ENCODE measurements at regions not wholly inside any gene's neighbourhood (a gene's known extent, or its start where the extent isn't known, plus 50 kb on each side); places are given as distances from the start of the nearest gene placed in this dataset.
"Not testable (repeated sequence)": the region's sequence is repeated elsewhere in the genome, so short reads cannot be mapped to it uniquely, and the experiment has no call there.

DNA sequence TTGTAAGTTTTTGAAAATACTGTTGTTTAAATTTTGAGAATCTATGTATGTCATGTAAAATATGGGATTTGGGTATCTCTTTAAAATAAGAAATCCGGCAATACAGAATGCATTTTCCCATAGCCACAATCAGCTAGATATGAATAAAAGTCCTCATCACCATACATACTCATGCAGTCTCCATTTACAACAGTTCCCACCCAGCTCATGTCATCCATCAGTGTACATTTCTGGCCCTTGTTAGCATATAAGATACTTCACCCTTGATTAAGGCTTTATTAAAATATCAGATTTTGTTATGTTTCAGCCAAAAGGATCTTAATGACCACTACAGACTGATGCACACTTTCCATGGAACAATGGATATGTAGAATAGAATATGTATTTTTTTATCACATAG lies 218.0 kb downstream of the DPY19L2 start:
- H3K9ac ChIP-seq (ENCODE audit: low read depth, low read length) = no peak overlapping the region
- H3K4me3 ChIP-seq (ENCODE audit: low read depth, low read length) = no peak overlapping the region
- no peaks in the 10 kb centered on the region for H3K36me3 ChIP-seq (ENCODE audit: control insufficient read depth, insufficient read depth, low read length)
- no peaks in the 10 kb centered on the region for H3K27me3 ChIP-seq (ENCODE audit: control insufficient read depth, insufficient read depth, low read length)
- no peaks in the 10 kb centered on the region for H3K4me1 ChIP-seq (ENCODE audit: control insufficient read depth, insufficient read depth, low read length)
- H3K9me3 ChIP-seq (ENCODE audit: control insufficient read depth, insufficient read depth, low read length) = no peaks in the 10 kb centered on the region
- H3K27ac ChIP-seq (ENCODE audit: low read depth, low read length) = no peak overlapping the region

DNA sequence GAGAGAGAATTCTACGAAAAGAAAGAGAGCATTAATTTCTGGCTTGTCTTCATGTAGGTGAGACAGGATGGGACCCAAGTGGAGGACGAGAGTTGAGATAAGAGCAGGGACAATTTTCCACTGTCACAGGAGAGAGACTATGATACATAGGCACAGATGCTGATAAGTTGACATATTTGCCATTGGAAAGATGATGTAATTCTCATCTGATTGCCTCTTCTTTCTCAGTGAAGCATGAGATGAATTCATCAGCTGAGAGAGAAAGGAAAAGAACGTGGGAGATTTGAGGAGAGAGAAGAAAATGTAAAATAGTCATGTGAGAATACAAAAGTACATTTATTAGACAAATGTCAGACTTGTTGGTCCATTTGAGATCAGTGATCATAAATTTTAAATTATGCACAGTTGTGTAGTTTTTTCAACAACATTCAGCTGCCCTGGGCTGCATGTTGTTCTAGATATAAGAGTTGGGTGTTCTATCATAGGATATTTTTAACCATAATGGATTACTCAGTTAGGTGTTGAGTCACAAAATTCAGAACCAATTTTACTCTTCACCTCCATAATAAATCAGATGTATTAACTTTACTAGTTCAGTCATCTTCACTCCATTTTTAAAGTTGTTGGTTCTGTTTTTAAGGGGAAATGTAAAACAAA lies 222.9 kb downstream of the DPY19L2 start:
- H3K36me3 ChIP-seq (ENCODE audit: control insufficient read depth, insufficient read depth, low read length) = no peaks in the 10 kb centered on the region
- H3K27ac ChIP-seq (ENCODE audit: low read depth, low read length) = no peak overlapping the region
- no peaks in the 10 kb centered on the region for H3K4me1 ChIP-seq (ENCODE audit: control insufficient read depth, insufficient read depth, low read length)
- no peaks in the 10 kb centered on the region for H3K9me3 ChIP-seq (ENCODE audit: control insufficient read depth, insufficient read depth, low read length)
- H3K9ac ChIP-seq (ENCODE audit: low read depth, low read length) = no peak overlapping the region
- no peaks in the 10 kb centered on the region for H3K27me3 ChIP-seq (ENCODE audit: control insufficient read depth, insufficient read depth, low read length)
- no peak overlapping the region for H3K4me3 ChIP-seq (ENCODE audit: low read depth, low read length)

DNA sequence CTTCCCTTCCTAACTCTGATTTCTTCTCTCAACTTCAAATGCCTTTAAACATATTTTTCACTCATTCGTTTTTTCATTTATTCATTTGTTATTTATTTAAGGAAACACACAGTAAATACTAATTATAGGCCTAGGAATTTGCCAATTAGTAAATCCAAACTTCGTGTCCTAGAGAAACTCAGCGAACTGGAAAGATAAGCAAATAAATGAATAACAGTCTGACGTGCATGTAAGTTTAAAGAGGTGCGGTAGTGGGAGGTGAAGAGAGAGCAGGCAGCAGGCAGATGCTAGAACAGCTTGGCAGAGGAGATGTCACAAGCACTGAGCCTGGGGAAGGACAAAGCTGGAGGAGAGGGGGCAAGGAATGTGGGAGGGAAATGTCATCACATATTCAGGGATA lies 228.2 kb downstream of the DPY19L2 start:
- H3K36me3 ChIP-seq (ENCODE audit: control insufficient read depth, insufficient read depth, low read length) = no peaks in the 10 kb centered on the region
- no peak overlapping the region for H3K4me3 ChIP-seq (ENCODE audit: low read depth, low read length)
- H3K27ac ChIP-seq (ENCODE audit: low read depth, low read length) = no peak overlapping the region
- H3K9me3 ChIP-seq (ENCODE audit: control insufficient read depth, insufficient read depth, low read length) = no peaks in the 10 kb centered on the region
- no peaks in the 10 kb centered on the region for H3K4me1 ChIP-seq (ENCODE audit: control insufficient read depth, insufficient read depth, low read length)
- no peak overlapping the region for H3K9ac ChIP-seq (ENCODE audit: low read depth, low read length)
- H3K27me3 ChIP-seq (ENCODE audit: control insufficient read depth, insufficient read depth, low read length) = no peaks in the 10 kb centered on the region

DNA sequence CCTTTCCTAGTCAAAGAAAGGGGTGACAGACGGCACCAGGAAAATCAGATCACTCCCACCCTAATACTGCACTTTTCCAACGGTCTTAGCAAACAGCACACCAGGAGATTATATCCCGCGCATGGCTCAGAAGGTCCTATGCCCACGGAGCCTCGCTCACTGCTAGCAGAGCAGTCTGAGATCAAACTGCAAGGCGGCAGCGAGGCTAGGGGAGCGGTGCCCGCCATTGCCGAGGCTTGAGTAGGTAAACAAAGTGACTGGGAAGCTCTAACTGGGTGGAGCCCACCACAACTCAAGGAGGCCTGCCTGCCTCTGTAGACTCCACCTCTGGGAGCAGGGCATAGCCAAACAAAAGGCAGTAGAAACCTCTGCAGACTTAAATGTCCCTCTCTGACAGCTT lies 233.9 kb downstream of the DPY19L2 start:
- not testable (repeated sequence) for H3K4me3 ChIP-seq (ENCODE audit: low read depth, low read length); H3K9ac ChIP-seq (ENCODE audit: low read depth, low read length); H3K27me3 ChIP-seq (ENCODE audit: control insufficient read depth, insufficient read depth, low read length); H3K4me1 ChIP-seq (ENCODE audit: control insufficient read depth, insufficient read depth, low read length); H3K9me3 ChIP-seq (ENCODE audit: control insufficient read depth, insufficient read depth, low read length); H3K36me3 ChIP-seq (ENCODE audit: control insufficient read depth, insufficient read depth, low read length); H3K27ac ChIP-seq (ENCODE audit: low read depth, low read length)

DNA sequence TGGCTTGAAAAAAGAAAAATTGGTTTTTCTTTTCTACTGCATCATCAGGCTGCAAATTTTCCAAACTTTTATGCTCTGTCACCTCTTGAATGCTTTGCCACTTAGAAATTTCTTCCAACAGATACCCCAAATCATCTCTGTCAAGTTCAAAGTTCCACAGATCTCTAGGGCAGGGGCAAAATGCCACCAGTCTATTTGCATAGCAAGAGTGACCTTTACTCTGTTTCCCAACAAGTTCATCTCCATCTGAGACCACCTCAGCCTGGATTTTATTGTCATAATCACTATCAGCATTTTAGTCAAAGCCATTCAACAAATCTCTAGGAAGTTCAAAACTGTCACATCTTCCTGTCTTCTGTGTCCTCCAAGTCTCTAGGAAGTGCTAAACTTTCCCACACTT lies 240.3 kb downstream of the DPY19L2 start:
- not testable (repeated sequence) for H3K4me1 ChIP-seq (ENCODE audit: control insufficient read depth, insufficient read depth, low read length); H3K27ac ChIP-seq (ENCODE audit: low read depth, low read length); H3K9me3 ChIP-seq (ENCODE audit: control insufficient read depth, insufficient read depth, low read length); H3K4me3 ChIP-seq (ENCODE audit: low read depth, low read length); H3K27me3 ChIP-seq (ENCODE audit: control insufficient read depth, insufficient read depth, low read length); H3K36me3 ChIP-seq (ENCODE audit: control insufficient read depth, insufficient read depth, low read length); H3K9ac ChIP-seq (ENCODE audit: low read depth, low read length)

DNA sequence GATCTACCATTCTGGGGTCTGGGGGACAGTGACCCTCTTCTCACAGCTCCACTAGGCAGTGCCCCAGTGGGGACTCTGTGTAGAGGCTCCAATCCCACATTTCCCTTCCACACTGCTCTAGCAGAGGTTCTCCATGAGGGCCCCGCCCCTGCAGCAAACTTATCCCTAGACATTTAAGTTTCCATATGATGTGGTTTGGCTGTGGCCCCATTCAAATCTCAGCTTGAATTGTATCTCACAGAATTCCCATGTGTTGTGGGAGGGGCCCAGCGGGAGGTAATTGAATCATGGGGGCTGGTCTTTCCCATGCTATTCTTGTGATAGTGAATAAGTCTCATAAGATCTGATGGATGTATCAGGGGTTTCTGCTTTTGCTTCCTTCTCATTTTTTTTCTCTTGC lies 241.3 kb downstream of the DPY19L2 start:
- H3K9me3 ChIP-seq (ENCODE audit: control insufficient read depth, insufficient read depth, low read length); H3K4me3 ChIP-seq (ENCODE audit: low read depth, low read length); H3K36me3 ChIP-seq (ENCODE audit: control insufficient read depth, insufficient read depth, low read length); H3K27ac ChIP-seq (ENCODE audit: low read depth, low read length); H3K27me3 ChIP-seq (ENCODE audit: control insufficient read depth, insufficient read depth, low read length); H3K4me1 ChIP-seq (ENCODE audit: control insufficient read depth, insufficient read depth, low read length); H3K9ac ChIP-seq (ENCODE audit: low read depth, low read length): not testable (repeated sequence)

DNA sequence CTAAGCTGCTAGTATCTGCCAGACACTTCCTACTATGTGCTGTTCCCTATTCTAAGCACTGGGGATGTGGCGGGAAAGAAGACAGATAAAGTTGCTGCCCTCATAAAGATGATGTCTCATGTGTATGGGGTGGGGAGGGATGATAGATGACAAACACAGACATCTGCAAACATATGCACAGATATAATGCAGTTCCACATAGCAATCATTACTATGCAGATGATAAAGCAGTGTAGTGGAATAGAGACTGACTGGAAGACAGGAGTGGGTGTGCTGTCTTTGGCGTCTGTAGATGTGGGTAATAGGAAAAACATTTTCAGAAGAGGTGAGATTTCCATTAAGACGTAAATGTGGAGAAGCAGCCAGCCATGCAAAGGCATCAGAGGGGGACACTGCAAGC lies 243.6 kb downstream of the DPY19L2 start:
- Histone ChIP-seq H3K27ac (ENCODE audit: low read depth, low read length) (no peak overlapping the region), H3K9ac (ENCODE audit: low read depth, low read length) (no peak overlapping the region), H3K4me3 (ENCODE audit: low read depth, low read length) (no peak overlapping the region), H3K27me3 (ENCODE audit: control insufficient read depth, insufficient read depth, low read length) (no peaks in the 10 kb centered on the region), H3K9me3 (ENCODE audit: control insufficient read depth, insufficient read depth, low read length) (no peaks in the 10 kb centered on the region), H3K4me1 (ENCODE audit: control insufficient read depth, insufficient read depth, low read length) (peaks cover 12% of the 10 kb centered on the region), H3K36me3 (ENCODE audit: control insufficient read depth, insufficient read depth, low read length) (no peaks in the 10 kb centered on the region)

DNA sequence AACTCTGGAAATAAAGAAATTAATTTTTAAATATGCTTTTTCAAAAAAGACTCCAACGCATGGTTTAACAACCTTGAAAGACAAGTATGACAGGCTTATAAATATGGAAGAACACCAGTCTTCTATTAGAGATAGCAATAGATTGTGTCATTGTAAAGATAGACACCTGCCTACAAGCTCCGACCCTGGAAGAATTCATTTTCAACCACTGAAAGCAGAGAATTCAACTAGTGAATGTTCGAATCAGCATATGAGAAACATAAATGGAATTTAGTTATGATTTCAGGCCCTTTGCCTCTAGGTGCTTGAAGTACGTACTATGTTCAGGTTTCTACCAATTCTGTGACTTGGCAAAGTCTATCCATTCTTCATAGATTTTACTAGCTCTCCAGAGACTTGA lies 244.5 kb downstream of the DPY19L2 start:
- Histone ChIP-seq H3K27me3 (ENCODE audit: control insufficient read depth, insufficient read depth, low read length) (no peaks in the 10 kb centered on the region), H3K9ac (ENCODE audit: low read depth, low read length) (no peak overlapping the region), H3K4me1 (ENCODE audit: control insufficient read depth, insufficient read depth, low read length) (peaks cover 13% of the 10 kb centered on the region), H3K27ac (ENCODE audit: low read depth, low read length) (no peak overlapping the region), H3K4me3 (ENCODE audit: low read depth, low read length) (no peak overlapping the region), H3K9me3 (ENCODE audit: control insufficient read depth, insufficient read depth, low read length) (no peaks in the 10 kb centered on the region), H3K36me3 (ENCODE audit: control insufficient read depth, insufficient read depth, low read length) (no peaks in the 10 kb centered on the region)

DNA sequence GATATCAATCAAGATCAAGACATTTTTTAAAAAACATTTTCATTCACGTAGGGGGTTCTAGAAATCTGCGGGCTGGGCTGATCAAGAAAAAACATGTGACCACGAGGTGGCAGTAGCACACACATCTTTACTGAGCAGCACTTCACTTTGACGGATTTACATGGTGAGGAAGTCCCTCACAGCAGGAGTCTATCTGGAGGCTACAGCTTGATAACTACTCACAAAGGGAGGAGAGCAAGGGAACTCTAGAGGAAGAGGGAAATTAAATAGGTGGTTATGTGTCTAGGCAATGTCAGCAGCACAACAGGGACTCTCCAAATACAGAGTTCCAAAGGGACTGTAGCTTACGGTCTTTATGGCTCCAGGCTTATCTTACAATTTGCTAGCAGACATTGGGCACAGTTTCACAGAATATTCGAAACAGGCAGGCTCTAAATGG lies 248.1 kb downstream of the DPY19L2 start:
- Histone ChIP-seq H3K36me3 (ENCODE audit: control insufficient read depth, insufficient read depth, low read length) (no peaks in the 10 kb centered on the region), H3K9ac (ENCODE audit: low read depth, low read length) (no peak overlapping the region; the same call in 1 of the 2 replicates), H3K27ac (ENCODE audit: low read depth, low read length) (no peak overlapping the region), H3K4me1 (ENCODE audit: control insufficient read depth, insufficient read depth, low read length) (peaks cover 13% of the 10 kb centered on the region), H3K4me3 (ENCODE audit: low read depth, low read length) (no peak overlapping the region), H3K9me3 (ENCODE audit: control insufficient read depth, insufficient read depth, low read length) (peaks cover 7% of the 10 kb centered on the region), H3K27me3 (ENCODE audit: control insufficient read depth, insufficient read depth, low read length) (no peaks in the 10 kb centered on the region)

DNA sequence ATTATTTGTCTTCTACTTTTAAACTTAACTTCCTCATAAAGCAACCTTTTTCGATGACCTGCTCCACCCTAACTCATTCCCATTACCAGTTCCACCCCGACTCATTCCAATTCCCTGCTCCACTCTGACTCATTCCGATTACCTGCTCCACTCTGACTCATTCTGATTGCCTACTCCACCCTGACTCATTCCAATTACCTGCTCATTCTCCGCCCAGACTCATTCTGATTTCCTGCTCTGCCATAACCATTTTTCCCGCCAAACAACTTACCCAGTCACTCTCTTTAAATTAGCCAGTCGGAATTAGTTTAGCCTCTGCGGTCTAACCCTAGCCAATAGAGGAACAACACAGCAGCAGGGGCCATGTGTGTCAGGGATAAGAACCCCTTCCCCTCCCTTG lies 249.1 kb downstream of the DPY19L2 start:
- Histone ChIP-seq H3K27ac (ENCODE audit: low read depth, low read length) (no peak overlapping the region), H3K27me3 (ENCODE audit: control insufficient read depth, insufficient read depth, low read length) (no peaks in the 10 kb centered on the region), H3K4me1 (ENCODE audit: control insufficient read depth, insufficient read depth, low read length) (peaks cover 13% of the 10 kb centered on the region), H3K4me3 (ENCODE audit: low read depth, low read length) (no peak overlapping the region), H3K9me3 (ENCODE audit: control insufficient read depth, insufficient read depth, low read length) (peaks cover 9% of the 10 kb centered on the region), H3K9ac (ENCODE audit: low read depth, low read length) (no peak overlapping the region), H3K36me3 (ENCODE audit: control insufficient read depth, insufficient read depth, low read length) (no peaks in the 10 kb centered on the region)

DNA sequence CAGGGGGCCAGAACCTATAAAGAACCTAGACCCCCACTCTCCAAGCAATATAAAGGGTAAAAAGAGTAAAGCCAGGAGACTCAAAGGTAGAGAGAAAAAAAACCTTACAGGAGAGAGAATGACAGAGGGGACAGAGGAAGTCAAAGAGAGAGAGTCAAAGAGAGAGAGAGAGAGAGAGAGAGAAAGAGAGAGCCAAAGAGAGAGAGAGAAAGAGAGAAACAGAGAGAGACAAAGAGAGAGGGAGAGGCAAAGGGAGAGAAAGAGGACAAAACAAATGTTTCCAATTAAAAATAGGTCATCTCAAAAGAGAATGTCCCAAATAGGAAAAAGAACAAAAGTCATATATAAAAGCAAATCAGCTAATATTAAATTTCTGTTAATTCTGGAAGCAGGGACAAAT lies 251.5 kb downstream of the DPY19L2 start:
- H3K36me3 ChIP-seq (ENCODE audit: control insufficient read depth, insufficient read depth, low read length) = no peaks in the 10 kb centered on the region

DNA sequence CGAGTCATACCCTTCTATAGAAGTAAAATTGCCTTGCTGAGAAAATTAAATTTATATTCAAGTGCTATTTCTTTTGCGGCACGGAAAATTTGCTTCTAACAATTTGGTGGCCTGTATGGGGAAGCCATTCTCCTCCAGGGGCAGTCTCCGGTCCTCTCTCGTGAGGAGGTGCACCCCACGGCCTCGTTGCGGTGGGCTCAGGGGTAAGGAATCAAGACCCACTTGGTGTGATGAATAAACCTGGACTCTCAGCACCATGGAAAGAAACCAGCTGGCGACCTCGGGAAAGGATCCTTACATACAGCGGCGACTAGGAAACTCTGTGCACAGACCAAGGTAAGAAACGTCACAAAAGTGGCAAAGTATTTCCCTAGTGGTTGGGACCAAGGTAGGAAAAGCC lies 252.9 kb downstream of the DPY19L2 start:
- Histone ChIP-seq H3K9ac (ENCODE audit: low read depth, low read length) (no peak overlapping the region), H3K27ac (ENCODE audit: low read depth, low read length) (no peak overlapping the region), H3K27me3 (ENCODE audit: control insufficient read depth, insufficient read depth, low read length) (no peaks in the 10 kb centered on the region), H3K4me1 (ENCODE audit: control insufficient read depth, insufficient read depth, low read length) (peaks cover 6% of the 10 kb centered on the region), H3K4me3 (ENCODE audit: low read depth, low read length) (no peak overlapping the region), H3K9me3 (ENCODE audit: control insufficient read depth, insufficient read depth, low read length) (peaks cover 9% of the 10 kb centered on the region), H3K36me3 (ENCODE audit: control insufficient read depth, insufficient read depth, low read length) (no peaks in the 10 kb centered on the region)

More for the DNA sequence above, 251.5 kb downstream of the DPY19L2 start:
- Histone ChIP-seq H3K27ac (ENCODE audit: low read depth, low read length) (no peak overlapping the region), H3K9ac (ENCODE audit: low read depth, low read length) (no peak overlapping the region), H3K4me1 (ENCODE audit: control insufficient read depth, insufficient read depth, low read length) (peaks cover 13% of the 10 kb centered on the region), H3K9me3 (ENCODE audit: control insufficient read depth, insufficient read depth, low read length) (peaks cover 9% of the 10 kb centered on the region), H3K4me3 (ENCODE audit: low read depth, low read length) (no peak overlapping the region), H3K27me3 (ENCODE audit: control insufficient read depth, insufficient read depth, low read length) (no peaks in the 10 kb centered on the region)
